KMS-11 (cell line): ENCODE measurements at regions not wholly inside any gene's neighbourhood (a gene's known extent, or its start where the extent isn't known, plus 50 kb on each side); places are given as distances from the start of the nearest gene placed in this dataset.

Experiments used
- H2AFZ ChIP-seq: fragments of 200-600 bp; sonication (generic); 2 replicates; pipeline ENCODE4 v1.6.1; 2016; ENCODE audit warnings: antibody characterized with exemption, mixed run types, low read depth
- H3K27ac ChIP-seq: fragments of 200-600 bp; sonication (generic); 2 replicates; pipeline ENCODE4 v1.6.1; 2016; ENCODE audit warnings: mild to moderate bottlenecking, mixed run types
- H3K27me3 ChIP-seq: fragments of 200-600 bp; sonication (generic); 2 replicates; pipeline ENCODE4 v1.6.1; 2017; ENCODE audit warnings: mild to moderate bottlenecking, low read depth, mixed run types, moderate library complexity; ENCODE audit not compliant: insufficient read depth
- H3K36me3 ChIP-seq: fragments of 200-600 bp; sonication (generic); 2 replicates; pipeline ENCODE4 v1.6.1; 2017; ENCODE audit warnings: mild to moderate bottlenecking, mixed run types; ENCODE audit not compliant: insufficient read depth
- H3K4me1 ChIP-seq: fragments of 200-600 bp; sonication (generic); 2 replicates; pipeline ENCODE4 v1.6.1; 2016; ENCODE audit warnings: mild to moderate bottlenecking, low read depth, mixed run types; ENCODE audit not compliant: poor library complexity, severe bottlenecking
- H3K4me2 ChIP-seq: fragments of 200-600 bp; sonication (generic); 2 replicates; pipeline ENCODE4 v1.7.0; 2016; ENCODE audit warnings: mild to moderate bottlenecking, mixed run types
- H3K4me3 ChIP-seq: fragments of 200-600 bp; sonication (generic); IDR thresholded peaks from 2 replicates; pipeline ENCODE4 v1.6.1; 2017; ENCODE audit warnings: low read depth, low read length, mixed read lengths; ENCODE audit not compliant: insufficient read depth
- H3K79me2 ChIP-seq: fragments of 200-600 bp; sonication (generic); 2 replicates; pipeline ENCODE4 v1.6.1; 2016; ENCODE audit warnings: low read depth, mixed run types; ENCODE audit not compliant: insufficient read depth
- H3K9ac ChIP-seq: fragments of 200-600 bp; sonication (generic); 2 replicates; pipeline ENCODE4 v1.6.1; 2016; ENCODE audit warnings: mild to moderate bottlenecking, mixed run types
- H4K20me1 ChIP-seq: fragments of 200-600 bp; sonication (generic); 2 replicates; pipeline ENCODE4 v1.6.1; 2016; ENCODE audit warnings: mild to moderate bottlenecking, mixed run types; ENCODE audit not compliant: insufficient read depth
- TF ChIP-seq, protein P1 (sequence below): fragments of 200-600 bp; sonication (generic); conservative IDR thresholded peaks from 2 replicates; pipeline ENCODE4 v1.6.1; 2017; ENCODE audit warnings: low read depth, mild to moderate bottlenecking, antibody characterized with exemption, low read length, moderate library complexity, mixed read lengths

- H3K4me2 ChIP-seq, result no peak overlapping the region
- no peak overlapping the region for H3K4me3 ChIP-seq
- H3K4me1 ChIP-seq, result no peaks in the 10 kb centered on the region
- no peaks in the 10 kb centered on the region for H3K79me2 ChIP-seq
- H3K9ac ChIP-seq, result no peak overlapping the region
- H2AFZ ChIP-seq, result no peak overlapping the region
- H3K27ac ChIP-seq, result no peak overlapping the region
- H4K20me1 ChIP-seq, result no peaks in the 10 kb centered on the region
- TF ChIP-seq, protein P1, sequence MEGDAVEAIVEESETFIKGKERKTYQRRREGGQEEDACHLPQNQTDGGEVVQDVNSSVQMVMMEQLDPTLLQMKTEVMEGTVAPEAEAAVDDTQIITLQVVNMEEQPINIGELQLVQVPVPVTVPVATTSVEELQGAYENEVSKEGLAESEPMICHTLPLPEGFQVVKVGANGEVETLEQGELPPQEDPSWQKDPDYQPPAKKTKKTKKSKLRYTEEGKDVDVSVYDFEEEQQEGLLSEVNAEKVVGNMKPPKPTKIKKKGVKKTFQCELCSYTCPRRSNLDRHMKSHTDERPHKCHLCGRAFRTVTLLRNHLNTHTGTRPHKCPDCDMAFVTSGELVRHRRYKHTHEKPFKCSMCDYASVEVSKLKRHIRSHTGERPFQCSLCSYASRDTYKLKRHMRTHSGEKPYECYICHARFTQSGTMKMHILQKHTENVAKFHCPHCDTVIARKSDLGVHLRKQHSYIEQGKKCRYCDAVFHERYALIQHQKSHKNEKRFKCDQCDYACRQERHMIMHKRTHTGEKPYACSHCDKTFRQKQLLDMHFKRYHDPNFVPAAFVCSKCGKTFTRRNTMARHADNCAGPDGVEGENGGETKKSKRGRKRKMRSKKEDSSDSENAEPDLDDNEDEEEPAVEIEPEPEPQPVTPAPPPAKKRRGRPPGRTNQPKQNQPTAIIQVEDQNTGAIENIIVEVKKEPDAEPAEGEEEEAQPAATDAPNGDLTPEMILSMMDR, result no peak
- H3K27me3 ChIP-seq, result no peaks in the 10 kb centered on the region
- H3K36me3 ChIP-seq, result no peaks in the 10 kb centered on the region
Observed at GRCh38 chr3:23105048-23105447, 98.1 kb upstream of the UBE2E2 start.

DNA sequence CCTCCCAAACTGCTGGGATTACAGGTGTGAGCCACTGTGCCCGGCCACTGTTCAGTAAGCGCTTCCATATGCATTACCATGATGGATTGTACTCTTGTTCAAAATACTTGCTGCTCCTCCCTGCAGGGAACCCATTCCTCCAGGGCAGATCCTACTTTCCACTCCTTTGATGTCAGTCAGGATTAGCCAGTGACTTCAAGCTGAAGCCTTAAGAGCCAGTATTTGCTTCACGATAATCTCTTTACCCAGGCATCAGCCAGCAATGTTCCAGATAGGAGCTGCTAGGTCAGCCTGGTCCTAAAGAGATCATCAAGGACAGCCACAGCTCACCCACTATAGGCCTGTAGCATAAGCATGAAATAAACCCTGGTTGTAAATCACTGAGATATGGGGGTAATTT lies 96.5 kb upstream of the UBE2E2 start:
- Histone ChIP-seq H3K79me2 (no peaks in the 10 kb centered on the region), H3K4me1 (no peaks in the 10 kb centered on the region), H3K9ac (no peak overlapping the region), H3K27me3 (no peaks in the 10 kb centered on the region), H3K27ac (no peak overlapping the region), H3K4me2 (no peak overlapping the region), H3K4me3 (no peak overlapping the region), H4K20me1 (no peaks in the 10 kb centered on the region), H2AFZ (no peak overlapping the region), H3K36me3 (no peaks in the 10 kb centered on the region)
- TF ChIP-seq, protein P1, result no peak

DNA sequence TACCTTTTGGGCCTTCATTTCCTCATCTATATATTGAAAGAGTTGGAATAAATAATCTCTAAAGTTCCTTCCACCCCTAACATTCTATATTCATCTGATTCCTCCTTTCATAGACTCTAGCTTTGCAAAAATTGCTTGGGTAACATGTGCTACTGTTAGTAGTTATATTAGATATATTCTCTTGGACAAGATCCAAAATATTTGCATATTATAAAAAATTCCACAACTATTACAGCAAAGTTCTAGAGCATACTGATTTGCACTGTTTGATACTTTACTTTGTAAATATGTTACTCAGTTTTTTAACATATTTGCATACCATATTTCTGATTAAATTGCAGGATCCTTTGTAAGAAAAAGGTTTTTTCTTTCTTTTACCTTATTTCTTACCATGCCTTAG lies 95.9 kb upstream of the UBE2E2 start:
- Histone ChIP-seq H3K27ac (no peak overlapping the region), H4K20me1 (no peaks in the 10 kb centered on the region), H3K27me3 (no peaks in the 10 kb centered on the region), H3K4me1 (no peaks in the 10 kb centered on the region), H3K36me3 (no peaks in the 10 kb centered on the region), H3K79me2 (no peaks in the 10 kb centered on the region), H3K4me3 (no peak overlapping the region), H2AFZ (no peak overlapping the region), H3K9ac (no peak overlapping the region), H3K4me2 (no peak overlapping the region)
- TF ChIP-seq, protein P1, result no peak

- H3K4me1 ChIP-seq, result no peaks in the 10 kb centered on the region
- no peak overlapping the region for H3K27ac ChIP-seq
- no peak overlapping the region for H3K4me3 ChIP-seq
- no peaks in the 10 kb centered on the region for H3K36me3 ChIP-seq
- no peak overlapping the region for H3K9ac ChIP-seq
- no peak overlapping the region for H3K4me2 ChIP-seq
- no peak overlapping the region for H2AFZ ChIP-seq
- TF ChIP-seq, protein P1, result no peak
- H4K20me1 ChIP-seq, result no peaks in the 10 kb centered on the region
- H3K79me2 ChIP-seq, result no peaks in the 10 kb centered on the region
- H3K27me3 ChIP-seq, result no peaks in the 10 kb centered on the region
Observed at GRCh38 chr3:23108451-23109057, 94.6 kb upstream of the UBE2E2 start.
